Motor neuron (in vitro differentiated cells): ENCODE measurements at regions not wholly inside any gene's neighbourhood (a gene's known extent, or its start where the extent isn't known, plus 50 kb on each side); places are given as distances from the start of the nearest gene placed in this dataset.
A peak's percentile ranks its signal among the peaks of the same experiment; 100 is the strongest.
"Not testable (repeated sequence)": the region's sequence is repeated elsewhere in the genome, so short reads cannot be mapped to it uniquely, and the experiment has no call there.

Experiments used
- ATAC-seq, 8 experiments: fragments of 200-7000 bp; cut with Tn5 transposase; replicated peaks in 6 of 8; 2 replicates each; pipeline ENCODE4 v1.8.0; 2021; ENCODE audit warnings: mild to moderate bottlenecking in 8 of 8, moderate library complexity in 8 of 8
- H3K27ac ChIP-seq, 2 donors: fragments of 250-450 bp; sonication (Bioruptor Pico); 2 replicates each; pipeline ENCODE4 v1.9.0; 2021; ENCODE audit warnings: antibody characterized with exemption in 2 of 2, mild to moderate bottlenecking in 2 of 2, moderate library complexity in 1 of 2
- H3K4me1 ChIP-seq, 2 donors: fragments of 250-450 bp; sonication (Bioruptor Pico); replicated peaks in 1 of 2; 2 replicates each; pipeline ENCODE4 v1.6.1; 2021; ENCODE audit warnings: antibody characterized with exemption in 2 of 2, mild to moderate bottlenecking in 2 of 2, moderate library complexity in 1 of 2
- H3K4me3 ChIP-seq, 5 donors: fragments of 250-450 bp; sonication (Bioruptor Pico); 2 replicates each; pipeline ENCODE4 v1.9.0; 2021; ENCODE audit warnings: antibody characterized with exemption in 5 of 5, mild to moderate bottlenecking in 5 of 5, moderate library complexity in 4 of 5
- WGBS, 10 experiments: fragments of 450-650 bp; shearing (Covaris generic); methylation state at CpG; one replicate each; pipeline ENCODE4 v1.0.0; 2022; 5-methylcytosine and 5-hydroxymethylcytosine counted together
- in situ Hi-C, 9 experiments: fragments of 400-800 bp; cut with MboI; loops; one replicate each; pipeline ENCODE4 v1.15.0; 2021; ENCODE audit warnings: low sequenced_read_pairs in 9 of 9, low pct_unique_long_range_greater_than_20kb in 2 of 9; ENCODE audit not compliant: unreplicated experiment in 9 of 9

- ATAC-seq: no peak
- in situ Hi-C loops: no loop called here
- no peak overlapping the region for H3K4me3 ChIP-seq
- 58 to 83% (median 76%) methylated on average over 4 to 7 of the region's 7 CpGs; no CpG with 5 or more reads in 6 of the 10 experiments for WGBS, 10 experiments
- peaks cover 0 to 2% of the 10 kb centered on the region in 2 donors for H3K4me1 ChIP-seq
- no peak overlapping the region for H3K27ac ChIP-seq
These were observed 71.0 kb downstream of the ABCC12 start for GRCh38 chr16:48084826-48085225.

- ATAC-seq: no peak
- peaks cover 0 to 2% of the 10 kb centered on the region in 2 donors for H3K4me1 ChIP-seq
- in situ Hi-C loops: no loop called here
- H3K4me3 ChIP-seq: no peak overlapping the region
- no peak overlapping the region for H3K27ac ChIP-seq
- WGBS, 10 experiments: 13 to 100% (median 85%) methylated on average over 1 to 4 of the region's 6 CpGs; no CpG with 5 or more reads in 5 of the 10 experiments
These were observed 73.3 kb downstream of the ABCC12 start for GRCh38 chr16:48082516-48082915.

- ATAC-seq: peak in 2 of 8 experiments; percentile 48 to 77
These were observed 74.1 kb downstream of the ABCC12 start for GRCh38 chr16:48081656-48082055.

GRCh38 chr16:48076455-48077012 is 79.3 kb downstream of the ABCC12 start:
- Histone ChIP-seq H3K4me3 (no peak overlapping the region), H3K27ac (no peak overlapping the region), H3K4me1 (no peaks in the 10 kb centered on the region)
- ATAC-seq: peak in 1 of 8 experiments; percentile 36
- WGBS, 10 experiments: 57 to 100% (median 80%) methylated on average over 1 to 2 of the region's 2 CpGs; no CpG with 5 or more reads in 4 of the 10 experiments
- in situ Hi-C loops: no loop called here

More at GRCh38 chr16:48081656-48082055, 74.1 kb downstream of the ABCC12 start:
- in situ Hi-C loops: no loop called here
- Histone ChIP-seq H3K27ac (no peak overlapping the region), H3K4me1 (peaks cover 0 to 2% of the 10 kb centered on the region in 2 donors), H3K4me3 (no peak overlapping the region)
- 0 to 100% (median 100%) methylated on average over 1 to 2 of the region's 3 CpGs; no CpG with 5 or more reads in 5 of the 10 experiments for WGBS, 10 experiments

- WGBS, 10 experiments: 0 to 100% (median 67%) methylated on average over 1 to 3 of the region's 3 CpGs; no CpG with 5 or more reads in 3 of the 10 experiments
- H3K4me1 ChIP-seq: no peaks in the 10 kb centered on the region
- in situ Hi-C loops: no loop called here
- no peak overlapping the region for H3K4me3 ChIP-seq
- no peak overlapping the region for H3K27ac ChIP-seq
- ATAC-seq: peak in 1 of 8 experiments; percentile 57
These were observed 80.4 kb downstream of the ABCC12 start for GRCh38 chr16:48075398-48075797.

GRCh38 chr16:48067388-48067787 is 88.4 kb downstream of the ABCC12 start:
- Histone ChIP-seq H3K27ac (no peak overlapping the region), H3K4me3 (no peak overlapping the region), H3K4me1 (no peaks in the 10 kb centered on the region)
- 0 to 100% (median 90%) methylated on average over 1 to 2 of the region's 2 CpGs; no CpG with 5 or more reads in 4 of the 10 experiments for WGBS, 10 experiments
- no peak for ATAC-seq
- in situ Hi-C loops: no loop called here

- in situ Hi-C loops: no loop called here
- ATAC-seq: no peak
- 0 to 80% (median 38%) methylated on average over 1 of the region's 1 CpG; no CpG with 5 or more reads in 6 of the 10 experiments for WGBS, 10 experiments
These were observed 90.8 kb downstream of the ABCC12 start for GRCh38 chr16:48064971-48065370.

GRCh38 chr16:48062681-48063080 is 93.1 kb downstream of the ABCC12 start:
- no peak for ATAC-seq
- in situ Hi-C loops: no loop called here
- H3K4me3 ChIP-seq: no peak overlapping the region
- H3K4me1 ChIP-seq: no peaks in the 10 kb centered on the region
- H3K27ac ChIP-seq: no peak overlapping the region

More at GRCh38 chr16:48064971-48065370, 90.8 kb downstream of the ABCC12 start:
- Histone ChIP-seq H3K4me3 (no peak overlapping the region), H3K27ac (no peak overlapping the region), H3K4me1 (no peaks in the 10 kb centered on the region)

GRCh38 chr16:48059936-48060335 is 95.9 kb downstream of the ABCC12 start:
- in situ Hi-C loops: no loop called here
- 83 to 100% (median 95%) methylated on average over 1 to 13 of the region's 17 CpGs; no CpG with 5 or more reads in 4 of the 10 experiments for WGBS, 10 experiments
- ATAC-seq: no peak
- Histone ChIP-seq H3K4me3 (no peak overlapping the region), H3K27ac (no peak overlapping the region), H3K4me1 (peaks cover 3 to 6% of the 10 kb centered on the region in 2 donors)

- H3K4me1 ChIP-seq, H3K27ac ChIP-seq, ATAC-seq, in situ Hi-C loops, H3K4me3 ChIP-seq: not testable (repeated sequence)
- WGBS, 10 experiments: 100% methylated on average over 1 of the region's 25 CpGs; no CpG with 5 or more reads in 9 of the 10 experiments
These were observed 96.6 kb downstream of the ABCC12 start for GRCh38 chr16:48059190-48059589.

GRCh38 chr16:48057048-48057447 is 98.7 kb downstream of the ABCC12 start:
- Histone ChIP-seq H3K27ac (no peak overlapping the region), H3K4me3 (no peak overlapping the region), H3K4me1 (peaks cover 10 to 14% of the 10 kb centered on the region in 2 donors)
- WGBS, 10 experiments: 44 to 100% (median 74%) methylated on average over 1 to 3 of the region's 3 CpGs; no CpG with 5 or more reads in 2 of the 10 experiments
- no peak for ATAC-seq
- in situ Hi-C loops: no loop called here

GRCh38 chr16:48054881-48055601 is 100.8 kb downstream of the ABCC12 start:
- H3K4me3 ChIP-seq: no peak overlapping the region
- no peak overlapping the region for H3K27ac ChIP-seq
- peak; percentile 78 to 96 (median 93) for ATAC-seq
- in situ Hi-C loops: no loop called here
- 0 to 67% (median 38%) methylated on average over 1 to 15 of the region's 24 CpGs; no CpG with 5 or more reads in 2 of the 10 experiments for WGBS, 10 experiments
- peaks cover 10 to 14% of the 10 kb centered on the region in 2 donors for H3K4me1 ChIP-seq

GRCh38 chr16:48053418-48053745 is 102.4 kb downstream of the ABCC12 start:
- WGBS, 10 experiments: 0 to 100% (median 71%) methylated on average over 1 to 4 of the region's 4 CpGs; no CpG with 5 or more reads in 4 of the 10 experiments
- H3K4me3 ChIP-seq: no peak overlapping the region
- H3K4me1 ChIP-seq: peaks cover 10 to 14% of the 10 kb centered on the region in 2 donors
- peak in 3 of 8 experiments; percentile 76 to 78 (median 76) for ATAC-seq
- in situ Hi-C loops: no loop called here
- H3K27ac ChIP-seq: no peak overlapping the region
